Neural crest cell (in vitro differentiated cells): ENCODE measurements at regions not wholly inside any gene's neighbourhood (a gene's known extent, or its start where the extent isn't known, plus 50 kb on each side); places are given as distances from the start of the nearest gene placed in this dataset.
"Not testable (repeated sequence)": the region's sequence is repeated elsewhere in the genome, so short reads cannot be mapped to it uniquely, and the experiment has no call there.

ENCODE experiments used
- DNase-seq: peaks from one replicate; pipeline ENCODE4 v3.0.0; 2021; ENCODE audit warnings: low read depth, mixed read lengths, low spot score
- H3K27ac Mint-ChIP-seq: one replicate; pipeline ENCODE4 v1.8.0; 2021; ENCODE audit warnings: mild to moderate bottlenecking, mixed read lengths; ENCODE audit not compliant: unreplicated experiment
- H3K27me3 Mint-ChIP-seq: 2 replicates; pipeline ENCODE4 v1.8.0; 2021; ENCODE audit warnings: low read depth, mild to moderate bottlenecking, mixed read lengths
- H3K36me3 Mint-ChIP-seq: 2 replicates; pipeline ENCODE4 v1.8.0; 2021; ENCODE audit warnings: low read depth, mild to moderate bottlenecking, mixed read lengths
- H3K4me1 Mint-ChIP-seq: 2 replicates; pipeline ENCODE4 v1.8.0; 2021; ENCODE audit warnings: mixed read lengths
- H3K4me3 Mint-ChIP-seq: one replicate; pipeline ENCODE4 v1.8.0; 2021; ENCODE audit warnings: mild to moderate bottlenecking, mixed read lengths
- H3K9me3 Mint-ChIP-seq: 2 replicates; pipeline ENCODE4 v1.8.0; 2021; ENCODE audit warnings: mixed read lengths
- CTCF ChIP-seq: fragments of 200-600 bp; sonication (generic); conservative IDR thresholded peaks from 2 replicates; pipeline ENCODE4 v1.5.0; 2021; ENCODE audit warnings: antibody characterized with exemption, mild to moderate bottlenecking

- H3K27me3 Mint-ChIP-seq = peaks cover 4% of the 10 kb centered on the region
- peaks cover 13% of the 10 kb centered on the region for H3K9me3 Mint-ChIP-seq
- peak overlapping the region; percentile 67 for H3K27ac Mint-ChIP-seq
- H3K36me3 Mint-ChIP-seq = no peaks in the 10 kb centered on the region
- TF ChIP-seq CTCF = no peak
- no peak overlapping the region for H3K4me3 Mint-ChIP-seq
- no peaks in the 10 kb centered on the region for H3K4me1 Mint-ChIP-seq
- no peak for DNase-seq
Observed at GRCh38 chr9:113734826-113735225, 141.3 kb upstream of the ZNF618 start.

GRCh38 chr9:113737517-113738271 is 138.4 kb upstream of the ZNF618 start:
- no peak overlapping the region for H3K27ac Mint-ChIP-seq
- peak; percentile 67 for DNase-seq
- H3K36me3 Mint-ChIP-seq = no peaks in the 10 kb centered on the region
- H3K4me1 Mint-ChIP-seq = no peaks in the 10 kb centered on the region
- peak; percentile 84 for TF ChIP-seq CTCF
- no peak overlapping the region for H3K4me3 Mint-ChIP-seq
- peaks cover 18% of the 10 kb centered on the region for H3K27me3 Mint-ChIP-seq
- H3K9me3 Mint-ChIP-seq = peaks cover 6% of the 10 kb centered on the region

GRCh38 chr9:113738496-113738892 is 137.6 kb upstream of the ZNF618 start:
- Mint-ChIP-seq H3K4me3 (no peak overlapping the region), H3K9me3 (peaks cover under 1% of the 10 kb centered on the region), H3K27ac (no peak overlapping the region), H3K4me1 (no peaks in the 10 kb centered on the region), H3K36me3 (no peaks in the 10 kb centered on the region), H3K27me3 (peaks cover 18% of the 10 kb centered on the region)
- no peak for TF ChIP-seq CTCF
- DNase-seq = no peak

GRCh38 chr9:113738893-113739604 is 137.1 kb upstream of the ZNF618 start:
- H3K27me3 Mint-ChIP-seq = peaks cover 18% of the 10 kb centered on the region
- DNase-seq = no peak
- no peaks in the 10 kb centered on the region for H3K9me3 Mint-ChIP-seq
- H3K4me3 Mint-ChIP-seq = no peak overlapping the region
- TF ChIP-seq CTCF = no peak
- H3K36me3 Mint-ChIP-seq = no peaks in the 10 kb centered on the region
- no peak overlapping the region for H3K27ac Mint-ChIP-seq
- H3K4me1 Mint-ChIP-seq = no peaks in the 10 kb centered on the region

GRCh38 chr9:113739605-113740507 is 136.3 kb upstream of the ZNF618 start:
- not testable (repeated sequence) for H3K9me3 Mint-ChIP-seq, H3K4me1 Mint-ChIP-seq, H3K36me3 Mint-ChIP-seq, H3K27ac Mint-ChIP-seq, DNase-seq, H3K4me3 Mint-ChIP-seq
- peaks cover 18% of the 10 kb centered on the region for H3K27me3 Mint-ChIP-seq

GRCh38 chr9:113740508-113741500 is 135.3 kb upstream of the ZNF618 start:
- peaks cover 18% of the 10 kb centered on the region for H3K27me3 Mint-ChIP-seq
- not testable (repeated sequence) for H3K36me3 Mint-ChIP-seq, H3K9me3 Mint-ChIP-seq, H3K4me1 Mint-ChIP-seq, H3K27ac Mint-ChIP-seq, DNase-seq, H3K4me3 Mint-ChIP-seq
